GM23338 (cell line): ENCODE measurements at regions not wholly inside any gene's neighbourhood (a gene's known extent, or its start where the extent isn't known, plus 50 kb on each side); places are given as distances from the start of the nearest gene placed in this dataset.

Experiments used
- ATAC-seq: fragments of 200-7000 bp; cut with Tn5 transposase; 3 replicates; pipeline ENCODE4 v1.9.1; 2020
- DNase-seq: peaks from one replicate; pipeline ENCODE4 v3.0.0-alpha.2; 2015; ENCODE audit warnings: low spot score
- H2AFZ ChIP-seq: fragments of 200-600 bp; sonication (generic); 2 replicates; pipeline ENCODE4 v1.8.0; 2016; ENCODE audit warnings: antibody characterized with exemption, mild to moderate bottlenecking, moderate library complexity
- H3F3A ChIP-seq: fragments of 200-600 bp; sonication (generic); replicated peaks from 2 replicates; pipeline ENCODE4 v1.8.0; 2017; ENCODE audit warnings: antibody characterized with exemption, mixed run types, low read depth
- H3K27ac ChIP-seq: fragments of 200-600 bp; sonication (generic); 2 replicates; pipeline ENCODE4 v1.6.1; 2016; ENCODE audit warnings: low read depth
- H3K27me3 ChIP-seq: fragments of 200-600 bp; sonication (generic); 2 replicates; pipeline ENCODE4 v1.8.0; 2016; ENCODE audit warnings: mild to moderate bottlenecking, mixed run types, moderate library complexity; ENCODE audit not compliant: insufficient read depth
- H3K36me3 ChIP-seq: fragments of 200-600 bp; sonication (generic); 2 replicates; pipeline ENCODE4 v1.8.0; 2016; ENCODE audit warnings: mild to moderate bottlenecking; ENCODE audit not compliant: insufficient read depth
- H3K4me1 ChIP-seq: fragments of 200-600 bp; sonication (generic); 2 replicates; pipeline ENCODE4 v1.8.0; 2016; ENCODE audit warnings: mild to moderate bottlenecking, moderate library complexity; ENCODE audit not compliant: insufficient read depth
- H3K4me2 ChIP-seq: fragments of 200-600 bp; sonication (generic); 2 replicates; pipeline ENCODE4 v1.7.1; 2017; ENCODE audit warnings: mixed run types
- H3K4me3 ChIP-seq: fragments of 200-600 bp; sonication (generic); 2 replicates; pipeline ENCODE4 v1.6.1; 2016; ENCODE audit warnings: mixed run types
- H3K79me2 ChIP-seq: fragments of 200-600 bp; sonication (generic); replicated peaks from 2 replicates; pipeline ENCODE4 v1.8.0; 2017; ENCODE audit warnings: mild to moderate bottlenecking; ENCODE audit not compliant: insufficient read depth
- H3K9me2 ChIP-seq: fragments of 200-600 bp; sonication (generic); 2 replicates; pipeline ENCODE4 v1.8.0; 2017; ENCODE audit not compliant: insufficient read depth
- H4K20me1 ChIP-seq: fragments of 200-600 bp; sonication (generic); replicated peaks from 2 replicates; pipeline ENCODE4 v1.8.0; 2017; ENCODE audit warnings: mild to moderate bottlenecking; ENCODE audit not compliant: insufficient read depth
- H3K27ac Mint-ChIP-seq: 2 replicates; pipeline ENCODE4 v1.8.0; 2020; ENCODE audit warnings: inconsistent platforms, mild to moderate bottlenecking, moderate library complexity, mixed read lengths
- H3K27me3 Mint-ChIP-seq: 3 replicates; pipeline ENCODE4 v1.8.0; 2022; ENCODE audit warnings: low read depth, mild to moderate bottlenecking, moderate library complexity, mixed read lengths, inconsistent platforms; ENCODE audit not compliant: insufficient read depth, poor library complexity
- H3K36me3 Mint-ChIP-seq: 3 replicates; pipeline ENCODE4 v1.8.0; 2021; ENCODE audit warnings: low read depth, mild to moderate bottlenecking, inconsistent platforms, moderate library complexity, mixed read lengths
- H3K4me1 Mint-ChIP-seq: 3 replicates; pipeline ENCODE4 v1.8.0; 2020; ENCODE audit warnings: mild to moderate bottlenecking, inconsistent platforms, mixed read lengths
- H3K4me3 Mint-ChIP-seq: 3 replicates; pipeline ENCODE4 v1.8.0; 2021; ENCODE audit warnings: moderate library complexity, mild to moderate bottlenecking, inconsistent platforms, mixed read lengths
- H3K9me3 Mint-ChIP-seq: 3 replicates; pipeline ENCODE4 v1.8.0; 2020; ENCODE audit warnings: moderate library complexity, mild to moderate bottlenecking, inconsistent platforms, mixed read lengths
- CREB1 ChIP-seq: fragments of 250-450 bp; sonication (Bioruptor Pico); IDR thresholded peaks from 2 replicates; pipeline ENCODE4 v1.5.0; 2020; ENCODE audit warnings: low read depth, mild to moderate bottlenecking, moderate library complexity
- CTCF ChIP-seq, 2 experiments: fragments of 200-600 bp in 1 of 2; sonication (generic) in 1 of 2; conservative IDR thresholded peaks; 2 replicates each; pipeline versions ENCODE4 v1.5.1 to v1.6.1; 2016 to 2017; ENCODE audit warnings: antibody characterized with exemption in 2 of 2, low read depth in 2 of 2, mild to moderate bottlenecking in 2 of 2, moderate library complexity in 1 of 2
- ETS1 ChIP-seq: IDR thresholded peaks from 2 replicates; pipeline ENCODE4 v1.6.1; 2016; ENCODE audit warnings: antibody characterized with exemption
- EZH2 ChIP-seq: fragments of 200-600 bp; sonication (generic); IDR thresholded peaks from one replicate; pipeline ENCODE4 v1.8.0; 2017; ENCODE audit warnings: antibody characterized with exemption, mild to moderate bottlenecking, low read depth; ENCODE audit not compliant: unreplicated experiment
- EZH2phosphoT487 ChIP-seq: fragments of 200-600 bp; sonication (generic); IDR thresholded peaks from one replicate; pipeline ENCODE4 v1.8.1; 2018; ENCODE audit warnings: antibody characterized with exemption; ENCODE audit not compliant: unreplicated experiment
- NANOG ChIP-seq: IDR thresholded peaks from 2 replicates; pipeline ENCODE4 v1.6.1; 2016; ENCODE audit warnings: antibody characterized with exemption, borderline replicate concordance
- POLR2AphosphoS5 ChIP-seq: IDR thresholded peaks from 2 replicates; pipeline ENCODE4 v1.6.1; 2016; ENCODE audit warnings: antibody characterized with exemption, low read depth
- STAT1 ChIP-seq: IDR thresholded peaks from one replicate; pipeline ENCODE4 v1.6.1; 2016; ENCODE audit warnings: antibody characterized with exemption; ENCODE audit not compliant: unreplicated experiment
- ZNF114 ChIP-seq: fragments of 250-450 bp; sonication (Bioruptor Pico); IDR thresholded peaks from 2 replicates; pipeline ENCODE4 v1.5.0; 2020; ENCODE audit warnings: mild to moderate bottlenecking, moderate library complexity
- ZNF331 ChIP-seq: fragments of 250-450 bp; sonication (Bioruptor Pico); IDR thresholded peaks from 2 replicates; pipeline ENCODE4 v1.5.0; 2020; ENCODE audit warnings: low read depth, mild to moderate bottlenecking, moderate library complexity
- TF ChIP-seq, protein P1 (sequence below): IDR thresholded peaks from one replicate; pipeline ENCODE4 v1.6.1; 2018; ENCODE audit warnings: antibody characterized with exemption; ENCODE audit not compliant: unreplicated experiment

GRCh38 chr13:70938462-70938861 lies 830.2 kb upstream of the KLHL1 start (continued):
- TF ChIP-seq CTCF (conservative IDR thresholded peaks at IDR 0.05; ENCODE audit: low read depth in 2 of 2) (no peak), EZH2phosphoT487 (no peak), CREB1 (no peak), STAT1 (no peak), ZNF114 (no peak), ETS1 (no peak), ZNF331 (CRISPR knock-in tag) (no peak)
- TF ChIP-seq, protein P1, sequence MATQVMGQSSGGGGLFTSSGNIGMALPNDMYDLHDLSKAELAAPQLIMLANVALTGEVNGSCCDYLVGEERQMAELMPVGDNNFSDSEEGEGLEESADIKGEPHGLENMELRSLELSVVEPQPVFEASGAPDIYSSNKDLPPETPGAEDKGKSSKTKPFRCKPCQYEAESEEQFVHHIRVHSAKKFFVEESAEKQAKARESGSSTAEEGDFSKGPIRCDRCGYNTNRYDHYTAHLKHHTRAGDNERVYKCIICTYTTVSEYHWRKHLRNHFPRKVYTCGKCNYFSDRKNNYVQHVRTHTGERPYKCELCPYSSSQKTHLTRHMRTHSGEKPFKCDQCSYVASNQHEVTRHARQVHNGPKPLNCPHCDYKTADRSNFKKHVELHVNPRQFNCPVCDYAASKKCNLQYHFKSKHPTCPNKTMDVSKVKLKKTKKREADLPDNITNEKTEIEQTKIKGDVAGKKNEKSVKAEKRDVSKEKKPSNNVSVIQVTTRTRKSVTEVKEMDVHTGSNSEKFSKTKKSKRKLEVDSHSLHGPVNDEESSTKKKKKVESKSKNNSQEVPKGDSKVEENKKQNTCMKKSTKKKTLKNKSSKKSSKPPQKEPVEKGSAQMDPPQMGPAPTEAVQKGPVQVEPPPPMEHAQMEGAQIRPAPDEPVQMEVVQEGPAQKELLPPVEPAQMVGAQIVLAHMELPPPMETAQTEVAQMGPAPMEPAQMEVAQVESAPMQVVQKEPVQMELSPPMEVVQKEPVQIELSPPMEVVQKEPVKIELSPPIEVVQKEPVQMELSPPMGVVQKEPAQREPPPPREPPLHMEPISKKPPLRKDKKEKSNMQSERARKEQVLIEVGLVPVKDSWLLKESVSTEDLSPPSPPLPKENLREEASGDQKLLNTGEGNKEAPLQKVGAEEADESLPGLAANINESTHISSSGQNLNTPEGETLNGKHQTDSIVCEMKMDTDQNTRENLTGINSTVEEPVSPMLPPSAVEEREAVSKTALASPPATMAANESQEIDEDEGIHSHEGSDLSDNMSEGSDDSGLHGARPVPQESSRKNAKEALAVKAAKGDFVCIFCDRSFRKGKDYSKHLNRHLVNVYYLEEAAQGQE: no peak

- no peak for ATAC-seq
- Mint-ChIP-seq H3K9me3 (no peaks in the 10 kb centered on the region), H3K36me3 (no peaks in the 10 kb centered on the region), H3K27me3 (no peaks in the 10 kb centered on the region), H3K4me1 (no peaks in the 10 kb centered on the region), H3K27ac (no peak overlapping the region), H3K4me3 (no peak overlapping the region)
- no peaks in the 10 kb centered on the region for H3K36me3 ChIP-seq
- no peaks in the 10 kb centered on the region for H3K9me2 ChIP-seq
- no peaks in the 10 kb centered on the region for H3K27me3 ChIP-seq
- no peaks in the 10 kb centered on the region for H3K4me1 ChIP-seq
- no peaks in the 10 kb centered on the region for H3K79me2 ChIP-seq
- DNase-seq: no peak
- H4K20me1 ChIP-seq: no peaks in the 10 kb centered on the region
- H3K27ac ChIP-seq: no peak overlapping the region
- H3F3A ChIP-seq: no peaks in the 10 kb centered on the region
- H2AFZ ChIP-seq: no peak overlapping the region
- H3K4me3 ChIP-seq: no peak overlapping the region
- no peak overlapping the region for H3K4me2 ChIP-seq
- TF ChIP-seq NANOG: no peak
- TF ChIP-seq ZNF114: no peak
- TF ChIP-seq POLR2AphosphoS5: no peak
- TF ChIP-seq CREB1: no peak
- TF ChIP-seq, protein P1: no peak
- TF ChIP-seq ZNF331 (CRISPR knock-in tag): no peak
- no peak for TF ChIP-seq ETS1
- TF ChIP-seq CTCF (conservative IDR thresholded peaks at IDR 0.05; ENCODE audit: low read depth in 2 of 2): no peak
- no peak for TF ChIP-seq STAT1
- no peak for TF ChIP-seq EZH2phosphoT487
- no peak for TF ChIP-seq EZH2
Measured at GRCh38 chr13:70932511-70932910, 824.3 kb upstream of the KLHL1 start.
